Body of pancreas (tissue), 4 donors: ENCODE measurements at regions not wholly inside any gene's neighbourhood (a gene's known extent, or its start where the extent isn't known, plus 50 kb on each side); places are given as distances from the start of the nearest gene placed in this dataset.

ENCODE experiments used
- POLR2A ChIP-seq, 3 donors: fragments of 450-650 bp; IDR thresholded peaks; one replicate each; pipeline ENCODE4 v1.6.1; 2016; ENCODE audit warnings: antibody characterized with exemption in 3 of 3, mild to moderate bottlenecking in 2 of 3
- TF ChIP-seq, protein P1 (sequence below), 7 experiments: fragments of 450-650 bp in 4 of 7; fragments of 200-600 bp in 3 of 7; sonication (generic) in 3 of 7; IDR thresholded peaks; one replicate each; pipeline ENCODE4 v1.5.1; 2016 to 2019; ENCODE audit warnings: antibody characterized with exemption in 7 of 7

DNA sequence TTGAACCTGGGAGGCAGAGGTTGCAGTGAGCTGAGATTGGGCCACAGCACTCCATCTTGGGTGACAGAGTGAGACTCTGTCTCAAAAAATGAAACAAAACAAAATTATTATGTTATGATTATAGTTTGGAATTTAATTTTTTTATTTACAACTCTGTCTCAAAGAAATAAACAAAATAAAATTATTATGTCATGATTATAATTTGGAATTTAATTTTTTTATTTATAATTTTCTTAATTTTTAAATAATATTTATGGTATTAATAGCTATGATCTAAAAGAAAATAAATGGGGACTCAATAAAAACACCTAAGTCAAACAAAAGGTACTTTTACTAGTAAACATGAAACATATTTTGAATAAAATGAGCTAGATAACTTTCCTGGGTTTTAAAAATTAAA, 994.8 kb upstream of the GHITM start:
- TF ChIP-seq, protein P1, sequence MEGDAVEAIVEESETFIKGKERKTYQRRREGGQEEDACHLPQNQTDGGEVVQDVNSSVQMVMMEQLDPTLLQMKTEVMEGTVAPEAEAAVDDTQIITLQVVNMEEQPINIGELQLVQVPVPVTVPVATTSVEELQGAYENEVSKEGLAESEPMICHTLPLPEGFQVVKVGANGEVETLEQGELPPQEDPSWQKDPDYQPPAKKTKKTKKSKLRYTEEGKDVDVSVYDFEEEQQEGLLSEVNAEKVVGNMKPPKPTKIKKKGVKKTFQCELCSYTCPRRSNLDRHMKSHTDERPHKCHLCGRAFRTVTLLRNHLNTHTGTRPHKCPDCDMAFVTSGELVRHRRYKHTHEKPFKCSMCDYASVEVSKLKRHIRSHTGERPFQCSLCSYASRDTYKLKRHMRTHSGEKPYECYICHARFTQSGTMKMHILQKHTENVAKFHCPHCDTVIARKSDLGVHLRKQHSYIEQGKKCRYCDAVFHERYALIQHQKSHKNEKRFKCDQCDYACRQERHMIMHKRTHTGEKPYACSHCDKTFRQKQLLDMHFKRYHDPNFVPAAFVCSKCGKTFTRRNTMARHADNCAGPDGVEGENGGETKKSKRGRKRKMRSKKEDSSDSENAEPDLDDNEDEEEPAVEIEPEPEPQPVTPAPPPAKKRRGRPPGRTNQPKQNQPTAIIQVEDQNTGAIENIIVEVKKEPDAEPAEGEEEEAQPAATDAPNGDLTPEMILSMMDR (IDR thresholded peaks at IDR 0.05) = no peak
- TF ChIP-seq POLR2A (IDR thresholded peaks at IDR 0.05) = no peak
